SH-SY5Y (cell line): ENCODE measurements at regions not wholly inside any gene's neighbourhood (a gene's known extent, or its start where the extent isn't known, plus 50 kb on each side); places are given as distances from the start of the nearest gene placed in this dataset.

Experiments used
- GATA2 ChIP-seq: IDR thresholded peaks from 2 replicates; pipeline ENCODE4 v1.6.1; 2011; ENCODE audit warnings: mild to moderate bottlenecking, low read depth, low read length
- GATA3 ChIP-seq: IDR thresholded peaks from 2 replicates; pipeline ENCODE4 v1.6.1; 2011; ENCODE audit warnings: low read depth, mild to moderate bottlenecking, low read length, moderate library complexity

DNA sequence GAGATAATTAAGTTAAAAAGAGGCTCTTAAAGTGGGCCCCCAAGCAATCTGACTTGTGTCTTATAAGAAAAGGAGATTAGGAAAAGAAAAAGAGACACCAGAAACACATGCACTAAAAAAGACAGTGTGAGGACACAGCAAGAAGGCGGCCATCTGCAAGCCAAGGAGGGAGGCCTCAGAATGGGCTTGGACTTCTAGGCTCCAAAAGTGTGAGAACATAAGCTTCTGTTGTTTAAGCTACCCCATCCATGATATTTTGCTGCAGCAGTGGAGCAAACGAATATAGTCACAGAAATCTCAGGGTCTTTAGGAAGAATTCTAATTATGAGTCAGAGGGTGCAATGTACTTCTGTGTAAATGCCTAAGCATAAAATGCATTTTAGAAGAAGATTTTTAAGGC is 399.3 kb upstream of the MMADHC start:
- TF ChIP-seq GATA3 (no peak), GATA2 (no peak)
